Uterus (tissue), 3 donors: ENCODE measurements at regions not wholly inside any gene's neighbourhood (a gene's known extent, or its start where the extent isn't known, plus 50 kb on each side); places are given as distances from the start of the nearest gene placed in this dataset.
A peak's percentile ranks its signal among the peaks of the same experiment; 100 is the strongest.

Experiments used
- DNase-seq, 2 donors: peaks; one replicate each; pipeline ENCODE4 v3.0.0-alpha.2; 2019 to 2020
- H3K27ac ChIP-seq, 2 donors: fragments of 200-600 bp; sonication (generic); 1 replicate in 1 of 2; 2 replicates in 1 of 2; pipeline ENCODE4 v1.5.1; 2016 to 2018
- H3K27me3 ChIP-seq, 2 donors: fragments of 200-600 bp; sonication (generic); one replicate each; pipeline ENCODE4 v1.5.1; 2018 to 2019; ENCODE audit warnings: control low read depth in 1 of 2
- H3K36me3 ChIP-seq, 2 donors: fragments of 200-600 bp; sonication (generic); one replicate each; pipeline ENCODE4 v1.5.1; 2019; ENCODE audit warnings: control low read depth in 1 of 2
- H3K4me1 ChIP-seq, 2 donors: fragments of 200-600 bp; sonication (generic); one replicate each; pipeline ENCODE4 v1.5.1; 2018 to 2019; ENCODE audit warnings: control low read depth in 1 of 2
- H3K4me3 ChIP-seq, 2 donors: fragments of 200-600 bp; sonication (generic); 1 replicate in 1 of 2; 2 replicates in 1 of 2; pipeline ENCODE4 v1.5.1; 2018 to 2019; ENCODE audit warnings: mild to moderate bottlenecking in 1 of 2
- H3K9me3 ChIP-seq, 2 donors: fragments of 200-600 bp; sonication (generic); one replicate each; pipeline ENCODE4 v1.5.1; 2019; ENCODE audit warnings: control low read depth in 1 of 2
- CTCF ChIP-seq, 4 experiments: fragments of 200-600 bp in 2 of 4; fragments of 450-650 bp in 2 of 4; sonication (generic) in 2 of 4; IDR thresholded peaks; one replicate each; pipeline ENCODE4 v1.5.1; 2016 to 2019; ENCODE audit warnings: antibody characterized with exemption in 4 of 4, mild to moderate bottlenecking in 2 of 4, moderate library complexity in 1 of 4
- POLR2A ChIP-seq, 2 donors: fragments of 450-650 bp; IDR thresholded peaks; one replicate each; pipeline ENCODE4 v1.6.1; 2016; ENCODE audit warnings: antibody characterized with exemption in 2 of 2, mild to moderate bottlenecking in 1 of 2, moderate library complexity in 1 of 2
- intact Hi-C: fragments of 100-400 bp; cut with DNase I; formaldehyde crosslinking; loops from one replicate; pipeline ENCODE4 v1.15.1; 2023; ENCODE audit warnings: low total_unique reads
- donor health status: DM: yes; HTN: yes; CAD: no.

GRCh38 chr11:88231894-88232482, 56.7 kb upstream of the RAB38 start:
- H3K36me3 ChIP-seq = no peaks in the 10 kb centered on the region

GRCh38 chr11:88229303-88229702, 54.1 kb upstream of the RAB38 start:
- peaks cover 0 to 3% of the 10 kb centered on the region in 2 donors for H3K9me3 ChIP-seq
- no peak overlapping the region for H3K27ac ChIP-seq
- no peaks in the 10 kb centered on the region for H3K27me3 ChIP-seq
- H3K4me1 ChIP-seq = no peaks in the 10 kb centered on the region
- H3K36me3 ChIP-seq = no peaks in the 10 kb centered on the region
- H3K4me3 ChIP-seq = no peak overlapping the region
- intact Hi-C loops = no loop called here
- TF ChIP-seq POLR2A (IDR thresholded peaks at IDR 0.05) = no peak
- no peak for TF ChIP-seq CTCF (IDR thresholded peaks at IDR 0.05)
- no peak for DNase-seq

More at GRCh38 chr11:88231894-88232482, 56.7 kb upstream of the RAB38 start:
- H3K27ac ChIP-seq = no peak overlapping the region
- no peak for DNase-seq
- peaks cover 0 to under 1% of the 10 kb centered on the region in 2 donors for H3K9me3 ChIP-seq
- TF ChIP-seq CTCF (IDR thresholded peaks at IDR 0.05) (peak in 3 of 4 experiments; percentile 23 to 35 (median 33)), POLR2A (IDR thresholded peaks at IDR 0.05) (no peak)
- intact Hi-C loops = no loop called here
- no peak overlapping the region for H3K4me3 ChIP-seq
- H3K4me1 ChIP-seq = no peaks in the 10 kb centered on the region
- H3K27me3 ChIP-seq = no peaks in the 10 kb centered on the region
